HEK293 (cell line): ENCODE measurements at regions not wholly inside any gene's neighbourhood (a gene's known extent, or its start where the extent isn't known, plus 50 kb on each side); places are given as distances from the start of the nearest gene placed in this dataset.

ENCODE experiments used
- CTCF ChIA-PET: fragments of 350-600 bp; formaldehyde crosslinking; extraction: SDS; loops from one replicate; lab custom pipeline; 2021; ENCODE audit warnings: antibody characterized with exemption; lab: Yijun Ruan, JAX
- POLR2A ChIA-PET: fragments of 300-600 bp; formaldehyde crosslinking; extraction: SDS; loops from one replicate; lab custom pipeline; 2020; ENCODE audit warnings: antibody characterized with exemption, inconsistent platforms; lab: Yijun Ruan, JAX
- H3K27ac ChIP-seq: fragments of 200-500 bp; sonication (Bioruptor generic); 2 replicates; pipeline ENCODE4 v1.5.1; 2014; ENCODE audit warnings: low read depth, low read length, control low read depth, inconsistent platforms; ENCODE audit errors: extremely low read depth
- H3K36me3 ChIP-seq, 2 experiments: fragments of 200-500 bp in 1 of 2; sonication (Bioruptor generic) in 1 of 2; 1 replicate in 1 of 2; 2 replicates in 1 of 2; pipeline ENCODE4 v1.5.1; 2014 to 2017; ENCODE audit warnings: inconsistent platforms in 2 of 2, low read length in 2 of 2; ENCODE audit not compliant: control insufficient read depth in 2 of 2, insufficient read depth in 1 of 2
- H3K4me1 ChIP-seq: fragments of 200-500 bp; sonication (Bioruptor generic); 2 replicates; pipeline ENCODE4 v1.5.1; 2014; ENCODE audit warnings: mild to moderate bottlenecking, low read length, inconsistent platforms; ENCODE audit not compliant: control insufficient read depth, insufficient read depth
- H3K4me3 ChIP-seq: 2 replicates; pipeline ENCODE4 v1.5.1; 2011; ENCODE audit warnings: low read depth, mild to moderate bottlenecking, control low read depth, low read length, moderate library complexity
- H3K9me3 ChIP-seq: fragments of 200-500 bp; sonication (Bioruptor generic); 2 replicates; pipeline ENCODE4 v1.5.1; 2014; ENCODE audit warnings: low read depth, low read length, inconsistent platforms; ENCODE audit not compliant: control insufficient read depth, insufficient read depth
- SETDB1 ChIP-seq: IDR thresholded peaks from one replicate; pipeline ENCODE4 v1.6.1; 2017; ENCODE audit warnings: mild to moderate bottlenecking, low read length, moderate library complexity, mixed read lengths; ENCODE audit not compliant: insufficient read length
- YY1 ChIP-seq: fragments of 450-650 bp; formaldehyde crosslinking; IDR thresholded peaks from 2 replicates; pipeline ENCODE4 v1.5.1; 2018; ENCODE audit warnings: missing biosample characterization, missing genetic modification characterization
- ZBTB44 ChIP-seq: fragments of 450-650 bp; IDR thresholded peaks from 2 replicates; pipeline ENCODE4 v1.5.1; 2018; ENCODE audit warnings: missing biosample characterization, mild to moderate bottlenecking, missing genetic modification characterization
- ZBTB48 ChIP-seq: fragments of 450-650 bp; formaldehyde crosslinking; IDR thresholded peaks from 2 replicates; pipeline ENCODE4 v1.5.1; 2016; ENCODE audit warnings: missing biosample characterization, missing genetic modification characterization
- ZFHX2 ChIP-seq: fragments of 450-650 bp; formaldehyde crosslinking; conservative IDR thresholded peaks from 2 replicates; pipeline ENCODE4 v1.5.1; 2016; ENCODE audit warnings: missing biosample characterization, missing genetic modification characterization
- ZFP69B ChIP-seq: fragments of 450-650 bp; formaldehyde crosslinking; IDR thresholded peaks from 2 replicates; pipeline ENCODE4 v1.5.1; 2016; ENCODE audit warnings: missing biosample characterization, missing genetic modification characterization
- ZNF114 ChIP-seq: fragments of 450-650 bp; formaldehyde crosslinking; IDR thresholded peaks from 2 replicates; pipeline ENCODE4 v1.5.0; 2017; ENCODE audit warnings: missing biosample characterization, missing genetic modification characterization
- ZNF24 ChIP-seq: fragments of 450-650 bp; formaldehyde crosslinking; IDR thresholded peaks from 2 replicates; pipeline ENCODE4 v1.5.1; 2016; ENCODE audit warnings: missing biosample characterization, missing genetic modification characterization
- ZNF354C ChIP-seq: fragments of 450-650 bp; formaldehyde crosslinking; IDR thresholded peaks from 2 replicates; pipeline ENCODE4 v1.5.1; 2016; ENCODE audit warnings: missing biosample characterization, missing genetic modification characterization, low read depth, borderline replicate concordance
- ZNF37A ChIP-seq: fragments of 450-650 bp; IDR thresholded peaks from 2 replicates; pipeline ENCODE4 v1.5.1; 2018; ENCODE audit warnings: missing biosample characterization, missing genetic modification characterization
- ZNF423 ChIP-seq: fragments of 450-650 bp; formaldehyde crosslinking; IDR thresholded peaks from 2 replicates; pipeline ENCODE4 v1.5.1; 2016; ENCODE audit warnings: missing biosample characterization, missing genetic modification characterization
- ZNF624 ChIP-seq: fragments of 450-650 bp; formaldehyde crosslinking; IDR thresholded peaks from 2 replicates; pipeline ENCODE4 v1.5.1; 2017; ENCODE audit warnings: missing biosample characterization, missing genetic modification characterization
- ZNF707 ChIP-seq: fragments of 450-650 bp; formaldehyde crosslinking; IDR thresholded peaks from 2 replicates; pipeline ENCODE4 v1.5.1; 2016; ENCODE audit warnings: missing biosample characterization, missing genetic modification characterization
- ZNF791 ChIP-seq: fragments of 450-650 bp; formaldehyde crosslinking; IDR thresholded peaks from 2 replicates; pipeline ENCODE4 v1.5.1; 2016; ENCODE audit warnings: missing biosample characterization, missing genetic modification characterization
- ZSCAN30 ChIP-seq: fragments of 450-650 bp; IDR thresholded peaks from 2 replicates; pipeline ENCODE4 v1.5.1; 2018; ENCODE audit warnings: missing biosample characterization, mild to moderate bottlenecking, missing genetic modification characterization, moderate library complexity
- ZSCAN4 ChIP-seq: fragments of 450-650 bp; formaldehyde crosslinking; IDR thresholded peaks from 2 replicates; pipeline ENCODE4 v1.5.1; 2017; ENCODE audit warnings: missing biosample characterization, missing genetic modification characterization
- ZXDB ChIP-seq: fragments of 450-650 bp; formaldehyde crosslinking; IDR thresholded peaks from 2 replicates; pipeline ENCODE4 v1.5.1; 2016; ENCODE audit warnings: missing biosample characterization, missing genetic modification characterization

DNA sequence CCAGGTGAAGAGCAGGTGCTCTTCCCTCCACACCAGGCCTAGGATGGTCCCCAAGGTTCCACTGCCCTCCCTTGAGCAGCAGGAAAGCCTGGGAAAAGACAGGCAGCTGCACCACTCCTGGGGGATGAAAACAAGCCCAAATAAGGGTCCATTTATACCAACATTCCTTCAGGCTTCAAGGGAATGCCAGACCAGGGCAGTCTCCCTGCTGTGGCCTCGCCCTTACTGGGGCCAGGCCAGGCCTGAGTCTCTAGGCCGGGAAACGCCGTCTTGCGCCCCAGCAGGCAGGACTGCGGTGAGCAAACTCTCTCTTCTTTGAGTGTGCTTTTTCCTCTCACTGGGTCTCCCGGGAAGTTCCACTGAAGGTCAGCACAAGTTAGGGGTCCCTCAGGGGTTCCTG, 443.5 kb downstream of the SOX6 start (continued):
- no peak for TF ChIP-seq ZBTB44
- no peak for TF ChIP-seq ZNF114 (tag by site-specific recombination)
- no peak for TF ChIP-seq ZNF37A (tag by site-specific recombination)

- TF ChIP-seq ZSCAN30 (tag by site-specific recombination): no peak
- TF ChIP-seq ZNF624 (tag by site-specific recombination): no peak
- TF ChIP-seq ZSCAN4: no peak
- no peak for TF ChIP-seq ZXDB (tag by site-specific recombination)
- TF ChIP-seq ZNF423 (tag by site-specific recombination): no peak
- TF ChIP-seq ZFP69B (tag by site-specific recombination): no peak
- TF ChIP-seq ZFHX2: no peak
- TF ChIP-seq ZNF24 (tag by site-specific recombination): no peak
- TF ChIP-seq YY1 (tag by site-specific recombination): no peak
- no peak for TF ChIP-seq ZNF354C (tag by site-specific recombination)
- no peak for TF ChIP-seq ZBTB48 (tag by site-specific recombination)
- no peak for TF ChIP-seq ZNF791
- no peak for TF ChIP-seq ZNF707 (tag by site-specific recombination)
- TF ChIP-seq SETDB1: no peak
- Histone ChIP-seq H3K36me3 (no peaks in the 10 kb centered on the region), H3K9me3 (no peaks in the 10 kb centered on the region), H3K4me1 (no peaks in the 10 kb centered on the region), H3K27ac (no peak overlapping the region), H3K4me3 (no peak overlapping the region)
- ChIA-PET POLR2A (no interaction called here), CTCF (interaction anchor here (1.1 to 1.3 kb wide), 2 partner anchors 14 to 700 kb away, joined by 3 read pairs; no protein-coding TSS in a partner anchor)
Measured at GRCh38 chr11:15913261-15913660, 443.1 kb downstream of the SOX6 start.
